B cell (primary cell): ENCODE measurements at regions not wholly inside any gene's neighbourhood (a gene's known extent, or its start where the extent isn't known, plus 50 kb on each side); places are given as distances from the start of the nearest gene placed in this dataset.

Experiments
- EZH2 ChIP-seq: IDR thresholded peaks from 2 replicates; pipeline ENCODE4 v1.6.1; 2012; ENCODE audit warnings: borderline replicate concordance, low read depth, mild to moderate bottlenecking, moderate library complexity, low read length; ENCODE audit not compliant: insufficient read depth, poor library complexity, severe bottlenecking
- TF ChIP-seq, protein P1 (sequence below): fragments of 200-600 bp; IDR thresholded peaks from one replicate; pipeline ENCODE4 v1.8.0; 2022; ENCODE audit warnings: antibody characterized with exemption, mild to moderate bottlenecking

GRCh38 chr4:34880246-34880645, 1364.1 kb downstream of the ARAP2 start:
- TF ChIP-seq, protein P1, sequence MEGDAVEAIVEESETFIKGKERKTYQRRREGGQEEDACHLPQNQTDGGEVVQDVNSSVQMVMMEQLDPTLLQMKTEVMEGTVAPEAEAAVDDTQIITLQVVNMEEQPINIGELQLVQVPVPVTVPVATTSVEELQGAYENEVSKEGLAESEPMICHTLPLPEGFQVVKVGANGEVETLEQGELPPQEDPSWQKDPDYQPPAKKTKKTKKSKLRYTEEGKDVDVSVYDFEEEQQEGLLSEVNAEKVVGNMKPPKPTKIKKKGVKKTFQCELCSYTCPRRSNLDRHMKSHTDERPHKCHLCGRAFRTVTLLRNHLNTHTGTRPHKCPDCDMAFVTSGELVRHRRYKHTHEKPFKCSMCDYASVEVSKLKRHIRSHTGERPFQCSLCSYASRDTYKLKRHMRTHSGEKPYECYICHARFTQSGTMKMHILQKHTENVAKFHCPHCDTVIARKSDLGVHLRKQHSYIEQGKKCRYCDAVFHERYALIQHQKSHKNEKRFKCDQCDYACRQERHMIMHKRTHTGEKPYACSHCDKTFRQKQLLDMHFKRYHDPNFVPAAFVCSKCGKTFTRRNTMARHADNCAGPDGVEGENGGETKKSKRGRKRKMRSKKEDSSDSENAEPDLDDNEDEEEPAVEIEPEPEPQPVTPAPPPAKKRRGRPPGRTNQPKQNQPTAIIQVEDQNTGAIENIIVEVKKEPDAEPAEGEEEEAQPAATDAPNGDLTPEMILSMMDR = no peak
- TF ChIP-seq EZH2 = no peak
